SK-N-SH (cell line): ENCODE measurements at regions not wholly inside any gene's neighbourhood (a gene's known extent, or its start where the extent isn't known, plus 50 kb on each side); places are given as distances from the start of the nearest gene placed in this dataset.

Experiments used
- CTCF ChIA-PET: fragments of 300-600, 350-600 bp; formaldehyde crosslinking; extraction: SDS; loops from one replicate; lab custom pipeline; 2021; lab: Yijun Ruan, JAX
- POLR2A ChIA-PET: fragments of 350-600 bp; sonication (Branson Sonifier 250); formaldehyde crosslinking; extraction: SDS; loops from one replicate; lab custom pipeline; 2020; ENCODE audit warnings: antibody characterized with exemption, inconsistent platforms; lab: Yijun Ruan, JAX
- DNase-seq: peaks from one replicate; pipeline ENCODE4 v3.0.0; 2012
- H2AFZ ChIP-seq: fragments of 200-600 bp; sonication (generic); 2 replicates; pipeline ENCODE4 v1.8.1; 2016; ENCODE audit warnings: antibody characterized with exemption, mild to moderate bottlenecking, low read depth
- H3F3A ChIP-seq: fragments of 200-600 bp; sonication (generic); replicated peaks from 2 replicates; pipeline ENCODE3; 2016; ENCODE audit warnings: antibody characterized with exemption, mild to moderate bottlenecking; ENCODE audit not compliant: insufficient read depth
- H3K27ac ChIP-seq, 2 experiments: fragments of 200-500 bp in 1 of 2; fragments of 200-600 bp in 1 of 2; sonication (Bioruptor generic) in 1 of 2; sonication (generic), shearing (Covaris generic) in 1 of 2; 2 replicates each; pipeline versions ENCODE4 v1.5.1 to v1.6.1; 2014 to 2016; ENCODE audit warnings: low read depth in 2 of 2, inconsistent platforms in 1 of 2, low read length in 1 of 2, mild to moderate bottlenecking in 1 of 2, mixed read lengths in 1 of 2
- H3K27me3 ChIP-seq: fragments of 200-600 bp; sonication (generic), shearing (Covaris generic); 2 replicates; pipeline ENCODE4 v1.6.1; 2016; ENCODE audit warnings: mixed run types; ENCODE audit not compliant: insufficient read depth
- H3K36me3 ChIP-seq, 2 experiments: fragments of 200-500 bp in 1 of 2; fragments of 200-600 bp in 1 of 2; sonication (Bioruptor generic) in 1 of 2; sonication (generic) in 1 of 2; replicated peaks in 1 of 2; 2 replicates each; pipeline versions ENCODE3 to v1.5.1; 2014 to 2016; ENCODE audit warnings: low read length in 1 of 2, mild to moderate bottlenecking in 1 of 2; ENCODE audit not compliant: insufficient read depth in 2 of 2, control insufficient read depth in 1 of 2
- H3K4me1 ChIP-seq, 2 experiments: fragments of 200-500 bp in 1 of 2; fragments of 200-600 bp in 1 of 2; sonication (Bioruptor generic) in 1 of 2; sonication (generic), shearing (Covaris generic) in 1 of 2; 2 replicates each; pipeline versions ENCODE4 v1.5.1 to v1.6.1; 2014 to 2016; ENCODE audit warnings: low read depth in 1 of 2, low read length in 1 of 2, mixed run types in 1 of 2; ENCODE audit not compliant: insufficient read depth in 2 of 2, control insufficient read depth in 1 of 2
- H3K4me2 ChIP-seq: fragments of 200-600 bp; sonication (generic), shearing (Covaris generic); 2 replicates; pipeline ENCODE4 v1.6.1; 2017; ENCODE audit warnings: mixed run types
- H3K4me3 ChIP-seq, 2 experiments: fragments of 200-500 bp in 1 of 2; fragments of 200-600 bp in 1 of 2; sonication (Bioruptor generic) in 1 of 2; sonication (generic), shearing (Covaris generic) in 1 of 2; 2 replicates each; pipeline versions ENCODE4 v1.5.1 to v1.8.1; 2014 to 2016; ENCODE audit warnings: low read depth in 2 of 2, inconsistent platforms in 1 of 2, low read length in 1 of 2, mild to moderate bottlenecking in 1 of 2, mixed read lengths in 1 of 2, moderate library complexity in 1 of 2
- H3K79me2 ChIP-seq: fragments of 200-600 bp; sonication (generic); 2 replicates; pipeline ENCODE4 v1.8.1; 2017; ENCODE audit warnings: mild to moderate bottlenecking; ENCODE audit not compliant: insufficient read depth
- H3K9ac ChIP-seq: fragments of 200-600 bp; sonication (generic); 2 replicates; pipeline ENCODE4 v1.6.1; 2017; ENCODE audit warnings: mixed run types
- H3K9me2 ChIP-seq: fragments of 200-600 bp; sonication (generic); 2 replicates; pipeline ENCODE4 v1.6.1; 2017; ENCODE audit warnings: mixed run types
- H3K9me3 ChIP-seq: fragments of 200-600 bp; sonication (generic); 2 replicates; pipeline ENCODE4 v1.6.1; 2017; ENCODE audit warnings: mixed run types, mild to moderate bottlenecking, moderate library complexity
- H4K20me1 ChIP-seq: fragments of 200-600 bp; sonication (generic); 2 replicates; pipeline ENCODE4 v1.6.1; 2017; ENCODE audit warnings: mild to moderate bottlenecking, mixed run types; ENCODE audit not compliant: insufficient read depth
- FOXJ3 ChIP-seq: sonication (generic); formaldehyde crosslinking; IDR thresholded peaks from 2 replicates; pipeline ENCODE4 v1.5.1; 2020; ENCODE audit warnings: mild to moderate bottlenecking, missing genetic modification reagents
- JUND ChIP-seq: IDR thresholded peaks from 2 replicates; pipeline ENCODE4 v1.4.0; 2012
- NRF1 ChIP-seq: IDR thresholded peaks from 2 replicates; pipeline ENCODE4 v1.6.1; 2012; ENCODE audit warnings: low read depth, mild to moderate bottlenecking, low read length
- RCOR1 ChIP-seq: fragments of 150-350 bp; IDR thresholded peaks from 2 replicates; pipeline ENCODE4 v1.6.1; 2017; ENCODE audit warnings: antibody characterized with exemption, low read length
- SMC3 ChIP-seq: IDR thresholded peaks from 2 replicates; pipeline ENCODE4 v1.6.1; 2012; ENCODE audit warnings: low read depth, low read length, improper control_type of control experiment
- TAF1 ChIP-seq: IDR thresholded peaks from 2 replicates; pipeline ENCODE4 v1.6.1; 2012; ENCODE audit warnings: low read depth, mild to moderate bottlenecking, low read length, moderate library complexity, borderline replicate concordance
- TEAD4 ChIP-seq: IDR thresholded peaks from 2 replicates; pipeline ENCODE4 v1.4.0; 2012; ENCODE audit warnings: mild to moderate bottlenecking, borderline replicate concordance; ENCODE audit not compliant: insufficient read depth
- WGBS: methylation state at CpG from one replicate; pipeline ENCODE4 v1.1.6; 2017; ENCODE audit warnings: low lambda C conversion rate; 5-methylcytosine and 5-hydroxymethylcytosine counted together
- TF ChIP-seq, protein P1 (sequence below): IDR thresholded peaks from 2 replicates; pipeline ENCODE4 v1.4.0; 2012; ENCODE audit warnings: low read depth, borderline replicate concordance
- TF ChIP-seq, protein P2 (sequence below): IDR thresholded peaks from 2 replicates; pipeline ENCODE4 v1.4.0; 2012; ENCODE audit warnings: low read depth
- TF ChIP-seq, protein P3 (sequence below): IDR thresholded peaks from 2 replicates; pipeline ENCODE4 v1.4.0; 2012; ENCODE audit warnings: low read depth, borderline replicate concordance
- TF ChIP-seq, protein P4 (sequence below): fragments of 200-600 bp; sonication (generic); IDR thresholded peaks from 2 replicates; pipeline ENCODE4 v1.6.1; 2017; ENCODE audit warnings: antibody characterized with exemption, mild to moderate bottlenecking, moderate library complexity
- TF ChIP-seq, protein P5 (sequence below): fragments of 150-350 bp; IDR thresholded peaks from 2 replicates; pipeline ENCODE4 v1.6.1; 2016; ENCODE audit warnings: mild to moderate bottlenecking, low read depth, low read length

DNA sequence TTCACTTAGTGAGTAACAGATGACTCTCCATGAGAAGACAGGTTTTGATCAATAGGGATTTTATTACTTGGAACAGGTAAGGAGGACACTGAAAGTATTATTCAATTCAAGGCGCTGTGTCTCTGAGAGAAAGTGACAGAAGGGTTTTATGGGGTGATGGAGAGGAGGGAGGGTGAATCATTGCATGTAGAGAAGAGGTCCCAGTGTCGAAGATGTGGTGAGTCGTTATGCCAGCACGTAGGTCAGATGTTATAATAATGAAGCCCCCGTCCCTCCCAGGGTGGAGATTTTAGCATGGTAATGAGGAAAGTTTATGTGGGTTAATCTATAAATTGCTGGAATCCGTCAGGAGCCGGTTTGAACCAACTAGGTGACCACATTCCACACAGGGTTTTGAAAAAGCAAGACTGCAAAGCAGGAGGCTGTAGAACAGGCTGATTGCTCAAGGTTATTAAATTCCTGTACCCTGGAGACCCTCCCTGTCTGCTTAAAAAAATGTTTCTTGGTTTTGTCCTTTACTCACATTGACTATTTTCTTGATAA is 586.4 kb upstream of the TMPRSS15 start:
- Histone ChIP-seq H3K27ac (no peak overlapping the region), H3K9me2 (no peaks in the 10 kb centered on the region), H3K79me2 (no peaks in the 10 kb centered on the region)
- CTCF ChIA-PET: no interaction called here
- TF ChIP-seq, protein P1, sequence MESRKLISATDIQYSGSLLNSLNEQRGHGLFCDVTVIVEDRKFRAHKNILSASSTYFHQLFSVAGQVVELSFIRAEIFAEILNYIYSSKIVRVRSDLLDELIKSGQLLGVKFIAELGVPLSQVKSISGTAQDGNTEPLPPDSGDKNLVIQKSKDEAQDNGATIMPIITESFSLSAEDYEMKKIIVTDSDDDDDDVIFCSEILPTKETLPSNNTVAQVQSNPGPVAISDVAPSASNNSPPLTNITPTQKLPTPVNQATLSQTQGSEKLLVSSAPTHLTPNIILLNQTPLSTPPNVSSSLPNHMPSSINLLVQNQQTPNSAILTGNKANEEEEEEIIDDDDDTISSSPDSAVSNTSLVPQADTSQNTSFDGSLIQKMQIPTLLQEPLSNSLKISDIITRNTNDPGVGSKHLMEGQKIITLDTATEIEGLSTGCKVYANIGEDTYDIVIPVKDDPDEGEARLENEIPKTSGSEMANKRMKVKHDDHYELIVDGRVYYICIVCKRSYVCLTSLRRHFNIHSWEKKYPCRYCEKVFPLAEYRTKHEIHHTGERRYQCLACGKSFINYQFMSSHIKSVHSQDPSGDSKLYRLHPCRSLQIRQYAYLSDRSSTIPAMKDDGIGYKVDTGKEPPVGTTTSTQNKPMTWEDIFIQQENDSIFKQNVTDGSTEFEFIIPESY: no peak
- TF ChIP-seq RCOR1: no peak
- no peak for TF ChIP-seq NRF1
- TF ChIP-seq, all 33 proteins: peak for 0
- H3F3A ChIP-seq: no peaks in the 10 kb centered on the region
- POLR2A ChIA-PET: no interaction called here
- H3K27me3 ChIP-seq: no peaks in the 10 kb centered on the region
- no peaks in the 10 kb centered on the region; a peak in 1 of 4 replicates for H3K4me1 ChIP-seq
- no peaks in the 10 kb centered on the region for H3K9me3 ChIP-seq
- 9% methylated on average over 7 of the region's 7 CpGs for WGBS
- no peak overlapping the region for H2AFZ ChIP-seq
- no peaks in the 10 kb centered on the region for H4K20me1 ChIP-seq
- H3K9ac ChIP-seq: no peak overlapping the region
- no peaks in the 10 kb centered on the region for H3K36me3 ChIP-seq
- H3K4me3 ChIP-seq: no peak overlapping the region
- no peak for DNase-seq
- H3K4me2 ChIP-seq: no peak overlapping the region

DNA sequence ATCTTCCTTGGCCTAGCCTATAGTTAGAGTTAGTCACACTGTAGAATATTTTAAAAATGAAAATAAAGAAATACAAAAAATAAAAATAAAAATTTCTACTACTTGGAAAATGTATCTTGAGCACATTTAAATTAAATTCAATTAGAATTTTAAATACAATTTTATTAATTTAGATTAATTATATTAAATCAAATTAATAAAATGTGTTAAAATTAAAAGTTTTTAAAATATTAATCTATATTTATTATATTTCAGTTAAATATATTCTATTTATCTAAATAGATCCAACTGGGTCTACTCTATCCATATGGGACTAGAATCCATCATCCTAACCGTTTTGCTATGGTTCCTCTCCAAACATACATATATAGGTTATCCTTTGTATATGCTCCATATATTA is 588.3 kb upstream of the TMPRSS15 start:
- Histone ChIP-seq H3K27ac (no peak overlapping the region), H3F3A (no peaks in the 10 kb centered on the region), H3K36me3 (no peaks in the 10 kb centered on the region), H4K20me1 (no peaks in the 10 kb centered on the region), H3K79me2 (no peaks in the 10 kb centered on the region), H2AFZ (no peak overlapping the region), H3K9me2 (no peaks in the 10 kb centered on the region), H3K4me3 (no peak overlapping the region), H3K9me3 (no peaks in the 10 kb centered on the region), H3K4me1 (no peaks in the 10 kb centered on the region; a peak in 1 of 4 replicates), H3K9ac (no peak overlapping the region), H3K4me2 (no peak overlapping the region), H3K27me3 (no peaks in the 10 kb centered on the region)
- ChIA-PET CTCF (no interaction called here), POLR2A (no interaction called here)
- TF ChIP-seq, protein P2, sequence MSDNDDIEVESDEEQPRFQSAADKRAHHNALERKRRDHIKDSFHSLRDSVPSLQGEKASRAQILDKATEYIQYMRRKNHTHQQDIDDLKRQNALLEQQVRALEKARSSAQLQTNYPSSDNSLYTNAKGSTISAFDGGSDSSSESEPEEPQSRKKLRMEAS: no peak
- TF ChIP-seq TEAD4 (no peak), SMC3 (no peak), JUND (no peak), TAF1 (no peak), FOXJ3 (no peak), RCOR1 (no peak)
- TF ChIP-seq, protein P3, sequence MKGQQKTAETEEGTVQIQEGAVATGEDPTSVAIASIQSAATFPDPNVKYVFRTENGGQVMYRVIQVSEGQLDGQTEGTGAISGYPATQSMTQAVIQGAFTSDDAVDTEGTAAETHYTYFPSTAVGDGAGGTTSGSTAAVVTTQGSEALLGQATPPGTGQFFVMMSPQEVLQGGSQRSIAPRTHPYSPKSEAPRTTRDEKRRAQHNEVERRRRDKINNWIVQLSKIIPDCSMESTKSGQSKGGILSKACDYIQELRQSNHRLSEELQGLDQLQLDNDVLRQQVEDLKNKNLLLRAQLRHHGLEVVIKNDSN: no peak
- TF ChIP-seq, protein P4, sequence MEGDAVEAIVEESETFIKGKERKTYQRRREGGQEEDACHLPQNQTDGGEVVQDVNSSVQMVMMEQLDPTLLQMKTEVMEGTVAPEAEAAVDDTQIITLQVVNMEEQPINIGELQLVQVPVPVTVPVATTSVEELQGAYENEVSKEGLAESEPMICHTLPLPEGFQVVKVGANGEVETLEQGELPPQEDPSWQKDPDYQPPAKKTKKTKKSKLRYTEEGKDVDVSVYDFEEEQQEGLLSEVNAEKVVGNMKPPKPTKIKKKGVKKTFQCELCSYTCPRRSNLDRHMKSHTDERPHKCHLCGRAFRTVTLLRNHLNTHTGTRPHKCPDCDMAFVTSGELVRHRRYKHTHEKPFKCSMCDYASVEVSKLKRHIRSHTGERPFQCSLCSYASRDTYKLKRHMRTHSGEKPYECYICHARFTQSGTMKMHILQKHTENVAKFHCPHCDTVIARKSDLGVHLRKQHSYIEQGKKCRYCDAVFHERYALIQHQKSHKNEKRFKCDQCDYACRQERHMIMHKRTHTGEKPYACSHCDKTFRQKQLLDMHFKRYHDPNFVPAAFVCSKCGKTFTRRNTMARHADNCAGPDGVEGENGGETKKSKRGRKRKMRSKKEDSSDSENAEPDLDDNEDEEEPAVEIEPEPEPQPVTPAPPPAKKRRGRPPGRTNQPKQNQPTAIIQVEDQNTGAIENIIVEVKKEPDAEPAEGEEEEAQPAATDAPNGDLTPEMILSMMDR: no peak
- TF ChIP-seq, protein P5, sequence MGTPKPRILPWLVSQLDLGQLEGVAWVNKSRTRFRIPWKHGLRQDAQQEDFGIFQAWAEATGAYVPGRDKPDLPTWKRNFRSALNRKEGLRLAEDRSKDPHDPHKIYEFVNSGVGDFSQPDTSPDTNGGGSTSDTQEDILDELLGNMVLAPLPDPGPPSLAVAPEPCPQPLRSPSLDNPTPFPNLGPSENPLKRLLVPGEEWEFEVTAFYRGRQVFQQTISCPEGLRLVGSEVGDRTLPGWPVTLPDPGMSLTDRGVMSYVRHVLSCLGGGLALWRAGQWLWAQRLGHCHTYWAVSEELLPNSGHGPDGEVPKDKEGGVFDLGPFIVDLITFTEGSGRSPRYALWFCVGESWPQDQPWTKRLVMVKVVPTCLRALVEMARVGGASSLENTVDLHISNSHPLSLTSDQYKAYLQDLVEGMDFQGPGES: no peak
- WGBS: 0% methylated on average over 1 of the region's 1 CpG
- no peak for DNase-seq
